Neural progenitor cell (in vitro differentiated cells): ENCODE measurements at regions not wholly inside any gene's neighbourhood (a gene's known extent, or its start where the extent isn't known, plus 50 kb on each side); places are given as distances from the start of the nearest gene placed in this dataset.
"Not testable (repeated sequence)": the region's sequence is repeated elsewhere in the genome, so short reads cannot be mapped to it uniquely, and the experiment has no call there.

Source experiments
- DNase-seq: peaks from one replicate; pipeline ENCODE4 v3.0.0-alpha.2; 2016; ENCODE audit warnings: low spot score
- H2AFZ ChIP-seq: fragments of 200-600 bp; sonication (generic); replicated peaks from 2 replicates; pipeline ENCODE4 v1.6.1; 2016; ENCODE audit warnings: antibody characterized with exemption
- H3F3A ChIP-seq: fragments of 200-600 bp; sonication (generic); 2 replicates; pipeline ENCODE4 v1.6.1; 2016; ENCODE audit warnings: antibody characterized with exemption, low read depth
- H3K27ac ChIP-seq: fragments of 200-600 bp; sonication (generic); 2 replicates; pipeline ENCODE4 v1.5.1; 2016; ENCODE audit warnings: mild to moderate bottlenecking
- H3K27me3 ChIP-seq: fragments of 200-600 bp; sonication (generic); 2 replicates; pipeline ENCODE4 v1.6.1; 2016; ENCODE audit warnings: mild to moderate bottlenecking, moderate library complexity
- H3K36me3 ChIP-seq: fragments of 200-600 bp; sonication (generic); 2 replicates; pipeline ENCODE4 v1.5.1; 2016
- H3K4me1 ChIP-seq: fragments of 200-600 bp; sonication (generic); 2 replicates; pipeline ENCODE4 v1.6.1; 2016; ENCODE audit warnings: mixed run types
- H3K4me2 ChIP-seq: fragments of 200-600 bp; sonication (generic); 2 replicates; pipeline ENCODE4 v1.6.1; 2016
- H3K4me3 ChIP-seq: fragments of 200-600 bp; sonication (generic); 2 replicates; pipeline ENCODE4 v1.5.1; 2016
- H3K79me2 ChIP-seq: fragments of 200-600 bp; sonication (generic); 2 replicates; pipeline ENCODE4 v1.6.1; 2016; ENCODE audit warnings: low read depth
- H3K9ac ChIP-seq: fragments of 200-600 bp; sonication (generic); 2 replicates; pipeline ENCODE4 v1.6.1; 2016
- H3K9me3 ChIP-seq: fragments of 200-600 bp; sonication (generic); 2 replicates; pipeline ENCODE4 v1.5.1; 2016; ENCODE audit warnings: low read depth
- H4K20me1 ChIP-seq: fragments of 200-600 bp; sonication (generic); 2 replicates; pipeline ENCODE4 v1.6.1; 2016; ENCODE audit warnings: low read depth
- H3K27ac Mint-ChIP-seq: 3 replicates; pipeline ENCODE4 v1.8.0; 2021; ENCODE audit warnings: mixed read lengths
- H3K27me3 Mint-ChIP-seq: 2 replicates; pipeline ENCODE4 v1.8.0; 2022; ENCODE audit warnings: low read depth, mild to moderate bottlenecking, inconsistent platforms, moderate library complexity, mixed read lengths; ENCODE audit not compliant: insufficient read depth
- H3K36me3 Mint-ChIP-seq: 3 replicates; pipeline ENCODE4 v1.8.0; 2021; ENCODE audit warnings: mixed read lengths
- H3K4me1 Mint-ChIP-seq: 3 replicates; pipeline ENCODE4 v1.8.0; 2021; ENCODE audit warnings: mixed read lengths
- H3K4me3 Mint-ChIP-seq: 3 replicates; pipeline ENCODE4 v1.8.0; 2021; ENCODE audit warnings: mild to moderate bottlenecking, moderate library complexity, mixed read lengths
- H3K9me3 Mint-ChIP-seq: 3 replicates; pipeline ENCODE4 v1.8.0; 2020; ENCODE audit warnings: mixed read lengths
- CTCF ChIP-seq: fragments of 200-600 bp; sonication (generic); IDR thresholded peaks from 2 replicates; pipeline ENCODE4 v1.5.1; 2017; ENCODE audit warnings: antibody characterized with exemption, mild to moderate bottlenecking
- EZH2 ChIP-seq: fragments of 200-600 bp; sonication (generic); IDR thresholded peaks from 2 replicates; pipeline ENCODE4 v1.6.1; 2017; ENCODE audit warnings: antibody characterized with exemption, mild to moderate bottlenecking, moderate library complexity
- EZH2phosphoT487 ChIP-seq: fragments of 200-600 bp; sonication (generic); IDR thresholded peaks from 2 replicates; pipeline ENCODE4 v1.6.1; 2017; ENCODE audit warnings: antibody characterized with exemption

- H3K27ac ChIP-seq, result no peak overlapping the region
- Mint-ChIP-seq H3K9me3 (no peaks in the 10 kb centered on the region), H3K4me1 (peaks cover 26% of the 10 kb centered on the region), H3K4me3 (no peak overlapping the region), H3K27ac (no peak overlapping the region), H3K27me3 (no peaks in the 10 kb centered on the region), H3K36me3 (no peaks in the 10 kb centered on the region)
- H3K36me3 ChIP-seq, result no peaks in the 10 kb centered on the region
- no peak overlapping the region for H3K9ac ChIP-seq
- no peaks in the 10 kb centered on the region for H3K4me1 ChIP-seq
- H4K20me1 ChIP-seq, result no peaks in the 10 kb centered on the region
- no peaks in the 10 kb centered on the region for H3K27me3 ChIP-seq
- H3K9me3 ChIP-seq, result no peaks in the 10 kb centered on the region
- no peaks in the 10 kb centered on the region for H3K79me2 ChIP-seq
- H3F3A ChIP-seq, result no peaks in the 10 kb centered on the region
- peak; percentile 39 for DNase-seq
- no peak overlapping the region for H3K4me2 ChIP-seq
- TF ChIP-seq CTCF (peak; percentile 62), EZH2 (no peak)
- no peak overlapping the region for H3K4me3 ChIP-seq
- H2AFZ ChIP-seq, result no peak overlapping the region
These were observed 173.8 kb upstream of the CCL2 start for GRCh38 chr17:34081269-34081668.

- DNase-seq, result no peak
- H3K9ac ChIP-seq, result no peak overlapping the region
- H3K27me3 ChIP-seq, result no peaks in the 10 kb centered on the region
- H3K36me3 Mint-ChIP-seq, result no peaks in the 10 kb centered on the region
- H2AFZ ChIP-seq, result no peak overlapping the region
- TF ChIP-seq EZH2phosphoT487, result no peak
- TF ChIP-seq CTCF, result no peak
- TF ChIP-seq EZH2, result no peak
- H3K36me3 ChIP-seq, result no peaks in the 10 kb centered on the region
- H3K4me1 ChIP-seq, result no peaks in the 10 kb centered on the region
- no peak overlapping the region for H3K4me3 ChIP-seq
- H3K4me1 Mint-ChIP-seq, result peaks cover 16% of the 10 kb centered on the region
- no peak overlapping the region for H3K27ac Mint-ChIP-seq
- no peaks in the 10 kb centered on the region for H3K9me3 ChIP-seq
- no peak overlapping the region for H3K4me3 Mint-ChIP-seq
- no peaks in the 10 kb centered on the region for H4K20me1 ChIP-seq
- H3K4me2 ChIP-seq, result no peak overlapping the region
- no peaks in the 10 kb centered on the region for H3K79me2 ChIP-seq
- no peaks in the 10 kb centered on the region for H3K9me3 Mint-ChIP-seq
- H3F3A ChIP-seq, result no peaks in the 10 kb centered on the region
- peaks cover 2% of the 10 kb centered on the region for H3K27me3 Mint-ChIP-seq
- no peak overlapping the region for H3K27ac ChIP-seq
These were observed 172.7 kb upstream of the CCL2 start for GRCh38 chr17:34082404-34082803.

- H3K36me3 Mint-ChIP-seq, H3F3A ChIP-seq, H3K4me2 ChIP-seq, H3K27ac ChIP-seq, H3K4me1 ChIP-seq, H3K9me3 ChIP-seq, H3K27me3 Mint-ChIP-seq, H3K27ac Mint-ChIP-seq, H3K27me3 ChIP-seq, H3K4me3 Mint-ChIP-seq, H3K36me3 ChIP-seq, H3K9me3 Mint-ChIP-seq, H3K4me3 ChIP-seq, H3K9ac ChIP-seq, H3K79me2 ChIP-seq, DNase-seq, H4K20me1 ChIP-seq, H3K4me1 Mint-ChIP-seq, H2AFZ ChIP-seq: not testable (repeated sequence)
These were observed 166.0 kb upstream of the CCL2 start for GRCh38 chr17:34089042-34089441.

GRCh38 chr17:34090593-34090992 is 164.5 kb upstream of the CCL2 start:
- H3K27ac Mint-ChIP-seq, result no peak overlapping the region
- Histone ChIP-seq H3K27me3 (no peaks in the 10 kb centered on the region), H3K9me3 (no peaks in the 10 kb centered on the region), H3K79me2 (no peaks in the 10 kb centered on the region), H3K36me3 (no peaks in the 10 kb centered on the region), H3K4me2 (no peak overlapping the region), H3F3A (no peaks in the 10 kb centered on the region), H3K9ac (no peak overlapping the region), H3K4me3 (no peak overlapping the region), H4K20me1 (no peaks in the 10 kb centered on the region), H2AFZ (no peak overlapping the region), H3K27ac (no peak overlapping the region), H3K4me1 (no peaks in the 10 kb centered on the region)
- H3K36me3 Mint-ChIP-seq, result no peaks in the 10 kb centered on the region
- H3K27me3 Mint-ChIP-seq, result peaks cover 9% of the 10 kb centered on the region
- TF ChIP-seq EZH2phosphoT487 (no peak), EZH2 (no peak), CTCF (no peak)
- no peak overlapping the region for H3K4me3 Mint-ChIP-seq
- no peak for DNase-seq
- H3K9me3 Mint-ChIP-seq, result peaks cover 4% of the 10 kb centered on the region
- H3K4me1 Mint-ChIP-seq, result no peaks in the 10 kb centered on the region
